Endodermal cell (in vitro differentiated cells): ENCODE measurements at regions not wholly inside any gene's neighbourhood (a gene's known extent, or its start where the extent isn't known, plus 50 kb on each side); places are given as distances from the start of the nearest gene placed in this dataset.

Experiments
- DNase-seq: peaks from one replicate; pipeline ENCODE4 v3.0.0-alpha.2; 2017
- H3K27ac ChIP-seq: 2 replicates; pipeline ENCODE4 v1.5.1; 2013; ENCODE audit warnings: mild to moderate bottlenecking, low read depth, low read length, moderate library complexity
- H3K27me3 ChIP-seq: 2 replicates; pipeline ENCODE4 v1.6.1; 2013; ENCODE audit warnings: mild to moderate bottlenecking, low read length, moderate library complexity; ENCODE audit not compliant: insufficient read depth, control insufficient read depth, poor library complexity, severe bottlenecking
- H3K36me3 ChIP-seq: 2 replicates; pipeline ENCODE4 v1.7.0; 2013; ENCODE audit warnings: mild to moderate bottlenecking, low read length, moderate library complexity; ENCODE audit not compliant: control insufficient read depth, insufficient read depth
- H3K4me1 ChIP-seq: one replicate; pipeline ENCODE4 v1.7.0; 2013; ENCODE audit warnings: low read length; ENCODE audit not compliant: control insufficient read depth, insufficient read depth
- H3K4me3 ChIP-seq: 2 replicates; pipeline ENCODE4 v1.5.1; 2013; ENCODE audit warnings: mild to moderate bottlenecking, low read length, moderate library complexity
- H3K9ac ChIP-seq: 2 replicates; pipeline ENCODE4 v1.6.1; 2013; ENCODE audit warnings: mild to moderate bottlenecking, low read length, moderate library complexity; ENCODE audit not compliant: poor library complexity, severe bottlenecking; ENCODE audit errors: extremely low read depth
- H3K9me3 ChIP-seq: 2 replicates; pipeline ENCODE4 v1.6.1; 2013; ENCODE audit warnings: mild to moderate bottlenecking, low read length, moderate library complexity; ENCODE audit not compliant: control insufficient read depth
- H3K27ac Mint-ChIP-seq: 2 replicates; pipeline ENCODE4 v1.8.0; 2020; ENCODE audit warnings: mixed read lengths
- H3K27me3 Mint-ChIP-seq: 2 replicates; pipeline ENCODE4 v1.8.0; 2021; ENCODE audit warnings: mild to moderate bottlenecking, mixed read lengths; ENCODE audit not compliant: insufficient read depth
- H3K36me3 Mint-ChIP-seq: 2 replicates; pipeline ENCODE4 v1.8.0; 2020; ENCODE audit warnings: low read depth, mixed read lengths
- H3K4me1 Mint-ChIP-seq: 2 replicates; pipeline ENCODE4 v1.8.0; 2020; ENCODE audit warnings: mixed read lengths
- H3K4me3 Mint-ChIP-seq: 2 replicates; pipeline ENCODE4 v1.8.0; 2020; ENCODE audit warnings: mild to moderate bottlenecking, moderate library complexity, mixed read lengths
- H3K9me3 Mint-ChIP-seq: 2 replicates; pipeline ENCODE4 v1.8.0; 2020; ENCODE audit warnings: mild to moderate bottlenecking, mixed read lengths
- CTCF ChIP-seq: fragments of 200-600 bp; sonication (generic); conservative IDR thresholded peaks from 2 replicates; pipeline ENCODE4 v1.5.0; 2021; ENCODE audit warnings: antibody characterized with exemption, mild to moderate bottlenecking
- WGBS, 2 experiments: methylation state at CpG; one replicate each; pipeline versions ENCODE4 v1.1.5 to v1.1.7; 2013; ENCODE audit warnings: missing lambda C conversion rate in 2 of 2, mixed read lengths in 1 of 2; ENCODE audit not compliant: insufficient coverage in 1 of 2, insufficient read length in 1 of 2; 5-methylcytosine and 5-hydroxymethylcytosine counted together

GRCh38 chr2:33788044-33788443 is 188.9 kb upstream of the FAM98A start:
- H3K36me3 ChIP-seq, result no peaks in the 10 kb centered on the region
- Mint-ChIP-seq H3K27me3 (no peaks in the 10 kb centered on the region), H3K9me3 (peaks cover 2% of the 10 kb centered on the region)

GRCh38 chr2:33786881-33787280 is 187.8 kb upstream of the FAM98A start:
- 92% methylated on average over 5 of the region's 5 CpGs; no CpG with 5 or more reads in 1 of the 2 experiments for WGBS, 2 experiments
- no peaks in the 10 kb centered on the region for H3K9me3 ChIP-seq
- no peaks in the 10 kb centered on the region for H3K4me1 ChIP-seq
- Mint-ChIP-seq H3K9me3 (no peaks in the 10 kb centered on the region), H3K36me3 (no peaks in the 10 kb centered on the region), H3K4me3 (no peak overlapping the region), H3K27me3 (no peaks in the 10 kb centered on the region), H3K27ac (no peak overlapping the region), H3K4me1 (no peaks in the 10 kb centered on the region)
- no peaks in the 10 kb centered on the region for H3K36me3 ChIP-seq
- no peaks in the 10 kb centered on the region for H3K27me3 ChIP-seq
- H3K9ac ChIP-seq, result no peak overlapping the region
- no peak overlapping the region for H3K27ac ChIP-seq
- no peak overlapping the region for H3K4me3 ChIP-seq
- DNase-seq, result no peak
- TF ChIP-seq CTCF, result no peak

More at GRCh38 chr2:33788044-33788443, 188.9 kb upstream of the FAM98A start:
- H3K27ac Mint-ChIP-seq, result no peak overlapping the region
- Histone ChIP-seq H3K27ac (no peak overlapping the region), H3K9me3 (no peaks in the 10 kb centered on the region), H3K4me1 (no peaks in the 10 kb centered on the region), H3K27me3 (no peaks in the 10 kb centered on the region), H3K9ac (no peak overlapping the region), H3K4me3 (no peak overlapping the region)
- WGBS, 2 experiments, result 95% methylated on average over 1 of the region's 1 CpG; no CpG with 5 or more reads in 1 of the 2 experiments
- no peaks in the 10 kb centered on the region for H3K4me1 Mint-ChIP-seq
- no peak for TF ChIP-seq CTCF
- no peak for DNase-seq
- no peaks in the 10 kb centered on the region for H3K36me3 Mint-ChIP-seq
- no peak overlapping the region for H3K4me3 Mint-ChIP-seq

GRCh38 chr2:33785201-33786106 is 186.4 kb upstream of the FAM98A start:
- H3K27ac ChIP-seq, result no peak overlapping the region
- Mint-ChIP-seq H3K27me3 (no peaks in the 10 kb centered on the region), H3K4me3 (no peak overlapping the region), H3K27ac (no peak overlapping the region), H3K36me3 (no peaks in the 10 kb centered on the region), H3K9me3 (no peaks in the 10 kb centered on the region), H3K4me1 (no peaks in the 10 kb centered on the region)
- H3K9me3 ChIP-seq, result no peaks in the 10 kb centered on the region
- no peak for TF ChIP-seq CTCF
- WGBS, 2 experiments, result 82 to 94% methylated on average over 2 to 4 of the region's 4 CpGs
- no peak overlapping the region for H3K9ac ChIP-seq
- no peak for DNase-seq
- H3K4me1 ChIP-seq, result no peaks in the 10 kb centered on the region
- no peaks in the 10 kb centered on the region for H3K36me3 ChIP-seq
- no peaks in the 10 kb centered on the region for H3K27me3 ChIP-seq
- no peak overlapping the region for H3K4me3 ChIP-seq
